C4-2B (cell line): ENCODE measurements at regions not wholly inside any gene's neighbourhood (a gene's known extent, or its start where the extent isn't known, plus 50 kb on each side); places are given as distances from the start of the nearest gene placed in this dataset.

Experiments used
- CTCF ChIP-seq: fragments of 450-650 bp; conservative IDR thresholded peaks from 2 replicates; pipeline ENCODE4 v1.5.1; 2017; ENCODE audit warnings: mild to moderate bottlenecking
- ZFX ChIP-seq: fragments of 450-650 bp; IDR thresholded peaks from 2 replicates; pipeline ENCODE4 v1.6.1; 2017

GRCh38 chr10:78288663-78289062 lies 255.0 kb downstream of the RPS24 start:
- TF ChIP-seq CTCF (no peak), ZFX (no peak)
